HEK293 (cell line): ENCODE measurements at regions not wholly inside any gene's neighbourhood (a gene's known extent, or its start where the extent isn't known, plus 50 kb on each side); places are given as distances from the start of the nearest gene placed in this dataset.
"Not testable (repeated sequence)": the region's sequence is repeated elsewhere in the genome, so short reads cannot be mapped to it uniquely, and the experiment has no call there.

Source experiments
- CTCF ChIA-PET: fragments of 350-600 bp; formaldehyde crosslinking; extraction: SDS; loops from one replicate; lab custom pipeline; 2021; ENCODE audit warnings: antibody characterized with exemption; lab: Yijun Ruan, JAX
- POLR2A ChIA-PET: fragments of 300-600 bp; formaldehyde crosslinking; extraction: SDS; loops from one replicate; lab custom pipeline; 2020; ENCODE audit warnings: antibody characterized with exemption, inconsistent platforms; lab: Yijun Ruan, JAX
- H3K27ac ChIP-seq: fragments of 200-500 bp; sonication (Bioruptor generic); 2 replicates; pipeline ENCODE4 v1.5.1; 2014; ENCODE audit warnings: low read depth, low read length, control low read depth, inconsistent platforms; ENCODE audit errors: extremely low read depth
- H3K36me3 ChIP-seq, 2 experiments: fragments of 200-500 bp in 1 of 2; sonication (Bioruptor generic) in 1 of 2; 1 replicate in 1 of 2; 2 replicates in 1 of 2; pipeline ENCODE4 v1.5.1; 2014 to 2017; ENCODE audit warnings: inconsistent platforms in 2 of 2, low read length in 2 of 2; ENCODE audit not compliant: control insufficient read depth in 2 of 2, insufficient read depth in 1 of 2
- H3K4me1 ChIP-seq: fragments of 200-500 bp; sonication (Bioruptor generic); 2 replicates; pipeline ENCODE4 v1.5.1; 2014; ENCODE audit warnings: mild to moderate bottlenecking, low read length, inconsistent platforms; ENCODE audit not compliant: control insufficient read depth, insufficient read depth
- H3K4me3 ChIP-seq: 2 replicates; pipeline ENCODE4 v1.5.1; 2011; ENCODE audit warnings: low read depth, mild to moderate bottlenecking, control low read depth, low read length, moderate library complexity
- H3K9me3 ChIP-seq: fragments of 200-500 bp; sonication (Bioruptor generic); 2 replicates; pipeline ENCODE4 v1.5.1; 2014; ENCODE audit warnings: low read depth, low read length, inconsistent platforms; ENCODE audit not compliant: control insufficient read depth, insufficient read depth
- FEZF1 ChIP-seq: fragments of 450-650 bp; formaldehyde crosslinking; IDR thresholded peaks from 2 replicates; pipeline ENCODE4 v1.5.1; 2016; ENCODE audit warnings: missing biosample characterization, missing genetic modification characterization
- HOXA7 ChIP-seq: sonication (generic); formaldehyde crosslinking; IDR thresholded peaks from 2 replicates; pipeline ENCODE4 v1.8.1; 2022; ENCODE audit warnings: missing genetic modification reagents, borderline replicate concordance
- HOXD13 ChIP-seq: sonication (generic); formaldehyde crosslinking; IDR thresholded peaks from 2 replicates; pipeline ENCODE4 v1.8.0; 2022; ENCODE audit warnings: missing genetic modification reagents, borderline replicate concordance
- PRDM2 ChIP-seq: fragments of 450-650 bp; formaldehyde crosslinking; IDR thresholded peaks from 2 replicates; pipeline ENCODE4 v1.5.1; 2016; ENCODE audit warnings: missing biosample characterization, missing genetic modification characterization, borderline replicate concordance
- SALL2 ChIP-seq: fragments of 450-650 bp; formaldehyde crosslinking; IDR thresholded peaks from 2 replicates; pipeline ENCODE4 v1.5.0; 2017; ENCODE audit warnings: missing biosample characterization, mild to moderate bottlenecking, missing genetic modification characterization, borderline replicate concordance
- SCRT1 ChIP-seq: fragments of 450-650 bp; formaldehyde crosslinking; IDR thresholded peaks from 2 replicates; pipeline ENCODE4 v1.5.1; 2016; ENCODE audit warnings: missing biosample characterization, missing genetic modification characterization, borderline replicate concordance
- SP3 ChIP-seq: fragments of 450-650 bp; formaldehyde crosslinking; IDR thresholded peaks from 2 replicates; pipeline ENCODE4 v1.5.1; 2016; ENCODE audit warnings: missing biosample characterization, missing genetic modification characterization
- SP7 ChIP-seq: fragments of 450-650 bp; formaldehyde crosslinking; IDR thresholded peaks from 2 replicates; pipeline ENCODE4 v1.5.1; 2016; ENCODE audit warnings: missing biosample characterization, missing genetic modification characterization
- ZBTB17 ChIP-seq: fragments of 450-650 bp; formaldehyde crosslinking; IDR thresholded peaks from 2 replicates; pipeline ENCODE4 v1.5.1; 2016; ENCODE audit warnings: missing biosample characterization, missing genetic modification characterization
- ZNF146 ChIP-seq: fragments of 450-650 bp; formaldehyde crosslinking; IDR thresholded peaks from 2 replicates; pipeline ENCODE4 v1.5.1; 2016; ENCODE audit warnings: missing biosample characterization, missing genetic modification characterization
- ZNF157 ChIP-seq: fragments of 450-650 bp; formaldehyde crosslinking; IDR thresholded peaks from 2 replicates; pipeline ENCODE4 v1.5.1; 2016; ENCODE audit warnings: missing biosample characterization, missing genetic modification characterization
- ZNF19 ChIP-seq: fragments of 450-650 bp; formaldehyde crosslinking; IDR thresholded peaks from 2 replicates; pipeline ENCODE4; 2016; ENCODE audit warnings: missing biosample characterization, missing genetic modification characterization, low read depth
- ZNF26 ChIP-seq: fragments of 450-650 bp; formaldehyde crosslinking; IDR thresholded peaks from 2 replicates; pipeline ENCODE4 v1.5.1; 2016; ENCODE audit warnings: missing biosample characterization, missing genetic modification characterization
- ZNF391 ChIP-seq: fragments of 450-650 bp; formaldehyde crosslinking; IDR thresholded peaks from 2 replicates; pipeline ENCODE4 v1.5.1; 2016; ENCODE audit warnings: low read depth, missing biosample characterization, missing genetic modification characterization, borderline replicate concordance
- ZNF398 ChIP-seq: fragments of 450-650 bp; formaldehyde crosslinking; IDR thresholded peaks from 2 replicates; pipeline ENCODE4 v1.5.1; 2017; ENCODE audit warnings: missing biosample characterization, missing genetic modification characterization
- ZNF510 ChIP-seq: fragments of 450-650 bp; formaldehyde crosslinking; IDR thresholded peaks from 2 replicates; pipeline ENCODE4 v1.5.1; 2018; ENCODE audit warnings: mild to moderate bottlenecking, missing genetic modification characterization, missing biosample characterization; ENCODE audit not compliant: insufficient replicate concordance
- ZNF558 ChIP-seq: fragments of 450-650 bp; formaldehyde crosslinking; IDR thresholded peaks from 2 replicates; pipeline ENCODE4 v1.5.1; 2016; ENCODE audit warnings: missing biosample characterization, missing genetic modification characterization
- ZNF580 ChIP-seq: fragments of 450-650 bp; formaldehyde crosslinking; IDR thresholded peaks from 2 replicates; pipeline ENCODE4 v1.5.1; 2016; ENCODE audit warnings: missing biosample characterization, missing genetic modification characterization
- ZNF654 ChIP-seq: fragments of 450-650 bp; formaldehyde crosslinking; IDR thresholded peaks from 2 replicates; pipeline ENCODE4 v1.5.1; 2016; ENCODE audit warnings: low read depth, missing biosample characterization, missing genetic modification characterization
- ZNF768 ChIP-seq: fragments of 450-650 bp; formaldehyde crosslinking; IDR thresholded peaks from 2 replicates; pipeline ENCODE4 v1.5.1; 2018; ENCODE audit warnings: missing biosample characterization, mild to moderate bottlenecking, missing genetic modification characterization
- ZNF837 ChIP-seq: fragments of 450-650 bp; formaldehyde crosslinking; IDR thresholded peaks from 2 replicates; pipeline ENCODE4 v1.5.1; 2016; ENCODE audit warnings: missing biosample characterization, missing genetic modification characterization

- Histone ChIP-seq H3K36me3 (no peaks in the 10 kb centered on the region), H3K27ac (no peak overlapping the region), H3K9me3 (no peaks in the 10 kb centered on the region), H3K4me1 (no peaks in the 10 kb centered on the region), H3K4me3 (no peak overlapping the region)
- ChIA-PET POLR2A (no interaction called here), CTCF (no interaction called here)
- TF ChIP-seq HOXA7 (CRISPR knock-in tag) (no peak), ZNF157 (tag by site-specific recombination) (no peak), ZNF19 (tag by site-specific recombination) (no peak), ZNF510 (tag by site-specific recombination) (no peak), HOXD13 (CRISPR knock-in tag) (no peak)
Observed at GRCh38 chr6:126217497-126217896, 122.4 kb upstream of the CENPW start.

GRCh38 chr6:126220901-126221300, 119.0 kb upstream of the CENPW start:
- H3K9me3 ChIP-seq, POLR2A ChIA-PET, CTCF ChIA-PET, H3K4me1 ChIP-seq, H3K36me3 ChIP-seq, H3K27ac ChIP-seq, H3K4me3 ChIP-seq: not testable (repeated sequence)
- peak; percentile 45; the same call in 1 of the 2 replicates for TF ChIP-seq ZNF580 (tag by site-specific recombination)
- TF ChIP-seq ZNF146 (tag by site-specific recombination): peak; percentile 87

- Histone ChIP-seq H3K27ac (no peak overlapping the region), H3K4me1 (no peaks in the 10 kb centered on the region; the same call in 1 of the 2 replicates), H3K36me3 (no peaks in the 10 kb centered on the region), H3K4me3 (no peak overlapping the region), H3K9me3 (no peaks in the 10 kb centered on the region)
- ChIA-PET CTCF (no interaction called here), POLR2A (no interaction called here)
- 0 out of 2 replicates have a peak, but pooled peaks have one; percentile 21 for TF ChIP-seq ZBTB17 (tag by site-specific recombination)
- no peak for TF ChIP-seq ZNF558
- no peak for TF ChIP-seq SP3 (tag by site-specific recombination)
- TF ChIP-seq ZNF768 (tag by site-specific recombination): no peak
- TF ChIP-seq ZNF837 (tag by site-specific recombination): no peak
- no peak for TF ChIP-seq SCRT1 (tag by site-specific recombination)
- TF ChIP-seq ZNF398 (tag by site-specific recombination): peak; percentile 56
- TF ChIP-seq SP7 (tag by site-specific recombination): peak; percentile 41; the same call in 1 of the 2 replicates
- TF ChIP-seq PRDM2 (tag by site-specific recombination): no peak
- TF ChIP-seq FEZF1: peak; percentile 42; the same call in 1 of the 2 replicates
- no peak for TF ChIP-seq ZNF391 (tag by site-specific recombination)
- no peak for TF ChIP-seq ZNF26 (tag by site-specific recombination)
- TF ChIP-seq ZNF654: no peak
- TF ChIP-seq SALL2 (tag by site-specific recombination): no peak
Observed at GRCh38 chr6:126227833-126228702, 111.8 kb upstream of the CENPW start.
